ENCODE measurements at regions not wholly inside any gene's neighbourhood (a gene's known extent, or its start where the extent isn't known, plus 50 kb on each side); places are given as distances from the start of the nearest gene placed in this dataset.
A peak's percentile ranks its signal among the peaks of the same experiment; 100 is the strongest.

GRCh38 chr1:178645808-178646200, 79.2 kb upstream of the RALGPS2 start:
- Mint-ChIP-seq H3K27me3 (ENCODE audit: insufficient read depth, low read depth, poor library complexity) (peaks cover 4% of the 10 kb centered on the region), H3K9me3 (no peaks in the 10 kb centered on the region), H3K4me1 (peaks cover 32% of the 10 kb centered on the region), H3K36me3 (ENCODE audit: low read depth) (no peaks in the 10 kb centered on the region), H3K4me3 (no peak overlapping the region), H3K27ac (no peak overlapping the region)
- Histone ChIP-seq H3F3A (replicated peaks; ENCODE audit: low read depth) (no peaks in the 10 kb centered on the region), H2AFZ (no peak overlapping the region), H3K4me1 (ENCODE audit: insufficient read depth) (peaks cover 8% of the 10 kb centered on the region; the same call in 1 of the 2 replicates), H3K4me3 (no peak overlapping the region), H3K27me3 (ENCODE audit: insufficient read depth) (no peaks in the 10 kb centered on the region), H3K4me2 (peak overlapping the region; percentile 12; the same call in 1 of the 2 replicates), H3K79me2 (replicated peaks; ENCODE audit: insufficient read depth) (no peaks in the 10 kb centered on the region), H3K27ac (ENCODE audit: low read depth) (no peak overlapping the region), H3K9me2 (ENCODE audit: insufficient read depth) (no peaks in the 10 kb centered on the region), H3K36me3 (ENCODE audit: insufficient read depth) (no peaks in the 10 kb centered on the region), H4K20me1 (replicated peaks; ENCODE audit: insufficient read depth) (no peaks in the 10 kb centered on the region)
- TF ChIP-seq CTCF (conservative IDR thresholded peaks at IDR 0.05; ENCODE audit: low read depth in 2 of 2) (no peak), POLR2AphosphoS5 (IDR thresholded peaks at IDR 0.05; ENCODE audit: low read depth) (no peak), ZNF462 (CRISPR knock-in tag; IDR thresholded peaks at IDR 0.05) (no peak)
- DNase-seq (ENCODE audit: low spot score) (no peak), ATAC-seq (no peak)

GRCh38 chr1:178646821-178647220, 78.2 kb upstream of the RALGPS2 start:
- H3K36me3 ChIP-seq (ENCODE audit: insufficient read depth), result no peaks in the 10 kb centered on the region
- H3K27me3 Mint-ChIP-seq (ENCODE audit: insufficient read depth, low read depth, poor library complexity), result peaks cover 4% of the 10 kb centered on the region
- no peak overlapping the region for H3K4me3 ChIP-seq
- H3F3A ChIP-seq (replicated peaks; ENCODE audit: low read depth), result no peaks in the 10 kb centered on the region
- no peaks in the 10 kb centered on the region for H3K27me3 ChIP-seq (ENCODE audit: insufficient read depth)
- no peaks in the 10 kb centered on the region for H3K36me3 Mint-ChIP-seq (ENCODE audit: low read depth)
- DNase-seq (ENCODE audit: low spot score), result no peak
- H3K4me3 Mint-ChIP-seq, result no peak overlapping the region
- peak overlapping the region; percentile 83; the same call in 1 of the 2 replicates for H2AFZ ChIP-seq
- no peaks in the 10 kb centered on the region for H3K9me2 ChIP-seq (ENCODE audit: insufficient read depth)
- H3K79me2 ChIP-seq (replicated peaks; ENCODE audit: insufficient read depth), result no peaks in the 10 kb centered on the region
- no peak overlapping the region for H3K27ac Mint-ChIP-seq
- peaks cover 26% of the 10 kb centered on the region for H3K4me1 Mint-ChIP-seq
- H4K20me1 ChIP-seq (replicated peaks; ENCODE audit: insufficient read depth), result no peaks in the 10 kb centered on the region
- H3K9me3 Mint-ChIP-seq, result no peaks in the 10 kb centered on the region
- no peak for ATAC-seq
- peaks cover 8% of the 10 kb centered on the region; the same call in 1 of the 2 replicates for H3K4me1 ChIP-seq (ENCODE audit: insufficient read depth)
- no peak overlapping the region for H3K27ac ChIP-seq (ENCODE audit: low read depth)
- H3K4me2 ChIP-seq, result no peak overlapping the region
- no peak for TF ChIP-seq ZNF462 (CRISPR knock-in tag; IDR thresholded peaks at IDR 0.05)
